NT2/D1 (cell line): ENCODE measurements at regions not wholly inside any gene's neighbourhood (a gene's known extent, or its start where the extent isn't known, plus 50 kb on each side); places are given as distances from the start of the nearest gene placed in this dataset.

Experiments
- YY1 ChIP-seq: IDR thresholded peaks from 2 replicates; pipeline ENCODE4 v1.6.1; 2011; ENCODE audit not compliant: insufficient read length, insufficient read depth
- ZNF274 ChIP-seq: IDR thresholded peaks from 2 replicates; pipeline ENCODE4 v1.6.1; 2011; ENCODE audit warnings: mild to moderate bottlenecking, low read depth, low read length

- TF ChIP-seq YY1 (no peak), ZNF274 (no peak)
These were observed 267.6 kb upstream of the DPH6 start for GRCh38 chr15:35813573-35813972.
